HG03460 (cell line): ENCODE measurements at regions not wholly inside any gene's neighbourhood (a gene's known extent, or its start where the extent isn't known, plus 50 kb on each side); places are given as distances from the start of the nearest gene placed in this dataset.
"Not testable (repeated sequence)": the region's sequence is repeated elsewhere in the genome, so short reads cannot be mapped to it uniquely, and the experiment has no call there.

Source experiments
- ATAC-seq: cut with Tn5 transposase; IDR thresholded peaks from one replicate; pipeline ENCODE4 v1.9.1; 2021; ENCODE audit not compliant: unreplicated experiment

- ATAC-seq: no peak
These were observed 2044.9 kb upstream of the CDH6 start for GRCh38 chr5:29148581-29148980.

- no peak for ATAC-seq
These were observed 2045.4 kb upstream of the CDH6 start for GRCh38 chr5:29148073-29148472.

- ATAC-seq: no peak
These were observed 2050.2 kb upstream of the CDH6 start for GRCh38 chr5:29143266-29143665.

GRCh38 chr5:29134418-29134817 is 2059.1 kb upstream of the CDH6 start:
- ATAC-seq: no peak

- no peak for ATAC-seq
These were observed 2062.2 kb upstream of the CDH6 start for GRCh38 chr5:29131285-29131684.

GRCh38 chr5:29130786-29131185 is 2062.7 kb upstream of the CDH6 start:
- ATAC-seq: no peak

- not testable (repeated sequence) for ATAC-seq
These were observed 2065.8 kb upstream of the CDH6 start for GRCh38 chr5:29127524-29128156.

- not testable (repeated sequence) for ATAC-seq
These were observed 2067.0 kb upstream of the CDH6 start for GRCh38 chr5:29126462-29126861.

- ATAC-seq: no peak
These were observed 2071.2 kb upstream of the CDH6 start for GRCh38 chr5:29122306-29122705.

- ATAC-seq: no peak
These were observed 2076.0 kb upstream of the CDH9 start for GRCh38 chr5:29114331-29114768.

GRCh38 chr5:29113516-29113915 is 2075.1 kb upstream of the CDH9 start:
- ATAC-seq: no peak

GRCh38 chr5:29099585-29099984 is 2061.2 kb upstream of the CDH9 start:
- ATAC-seq: no peak

- ATAC-seq: no peak
These were observed 2051.3 kb upstream of the CDH9 start for GRCh38 chr5:29089591-29090130.

- ATAC-seq: no peak
These were observed 2046.8 kb upstream of the CDH9 start for GRCh38 chr5:29085142-29085541.

GRCh38 chr5:29079771-29080170 is 2041.4 kb upstream of the CDH9 start:
- no peak for ATAC-seq

GRCh38 chr5:29077451-29077850 is 2039.1 kb upstream of the CDH9 start:
- ATAC-seq: no peak

- no peak for ATAC-seq
These were observed 2030.7 kb upstream of the CDH9 start for GRCh38 chr5:29069104-29069402.

GRCh38 chr5:29061381-29061780 is 2023.0 kb upstream of the CDH9 start:
- ATAC-seq: no peak

GRCh38 chr5:29054694-29055093 is 2016.3 kb upstream of the CDH9 start:
- ATAC-seq: no peak

- no peak for ATAC-seq
These were observed 2015.9 kb upstream of the CDH9 start for GRCh38 chr5:29054282-29054681.

GRCh38 chr5:29051509-29051908 is 2013.1 kb upstream of the CDH9 start:
- ATAC-seq: no peak

- no peak for ATAC-seq
These were observed 2003.8 kb upstream of the CDH9 start for GRCh38 chr5:29042152-29042551.

- no peak for ATAC-seq
These were observed 2002.0 kb upstream of the CDH9 start for GRCh38 chr5:29040404-29040803.
